ENCODE measurements at regions not wholly inside any gene's neighbourhood (a gene's known extent, or its start where the extent isn't known, plus 50 kb on each side); places are given as distances from the start of the nearest gene placed in this dataset.

GRCh38 chr2:236512267-236512666, 57.4 kb upstream of the ACKR3 start:
- no peak for DNase-seq (ENCODE audit: low read depth, low spot score)
- H3K4me3 ChIP-seq (ENCODE audit: low read length), result no peak overlapping the region

DNA sequence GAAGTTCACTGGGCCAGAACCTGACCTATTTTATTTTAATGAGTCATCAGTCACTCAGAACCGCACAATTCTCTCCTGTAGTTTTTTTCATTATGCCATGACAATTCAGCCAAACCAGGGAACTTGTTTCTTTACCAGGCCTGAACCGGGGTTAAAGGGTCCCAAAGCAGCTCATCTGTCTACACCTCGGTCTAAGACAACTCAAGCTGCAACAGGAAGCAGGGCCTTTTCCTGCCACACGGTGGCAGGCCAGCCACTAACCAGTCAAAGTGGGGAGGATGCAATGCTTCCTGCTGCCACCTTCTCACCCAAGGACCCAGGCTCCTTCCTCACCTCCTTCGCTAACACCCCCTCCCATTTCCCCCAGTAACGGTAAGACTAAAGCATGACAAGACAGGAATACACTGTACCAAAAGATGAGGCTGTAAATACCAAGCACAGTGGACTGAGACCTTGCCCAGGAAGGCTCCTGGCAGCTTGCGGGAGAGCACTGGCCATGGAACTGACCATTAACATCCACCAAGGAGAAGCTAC, 56.7 kb upstream of the ACKR3 start:
- peak; percentile 77 for DNase-seq (ENCODE audit: low read depth, low spot score)
- no peak overlapping the region for H3K4me3 ChIP-seq (ENCODE audit: low read length)

GRCh38 chr2:236513956-236514355, 55.7 kb upstream of the ACKR3 start:
- H3K4me3 ChIP-seq (ENCODE audit: low read length), result no peak overlapping the region
- no peak for DNase-seq (ENCODE audit: low read depth, low spot score)

GRCh38 chr2:236516708-236517107, 52.9 kb upstream of the ACKR3 start:
- DNase-seq (ENCODE audit: low read depth, low spot score), result no peak
- no peak overlapping the region for H3K4me3 ChIP-seq (ENCODE audit: low read length)

- H3K4me3 ChIP-seq (ENCODE audit: low read length), result no peak overlapping the region
- no peak for DNase-seq (ENCODE audit: low read depth, low spot score)
Observed at GRCh38 chr2:236517251-236518031, 52.2 kb upstream of the ACKR3 start.
